EH (cell line): ENCODE measurements at regions not wholly inside any gene's neighbourhood (a gene's known extent, or its start where the extent isn't known, plus 50 kb on each side); places are given as distances from the start of the nearest gene placed in this dataset.
A peak's percentile ranks its signal among the peaks of the same experiment; 100 is the strongest.
"Not testable (repeated sequence)": the region's sequence is repeated elsewhere in the genome, so short reads cannot be mapped to it uniquely, and the experiment has no call there.

Source experiments
- DNase-seq: peaks from one replicate; pipeline ENCODE4 v3.0.0-alpha.2; 2015; ENCODE audit warnings: low read depth

- DNase-seq: no peak
Measured at GRCh38 chr5:158478139-158478538, 619.2 kb upstream of the CLINT1 start.

GRCh38 chr5:158477214-158477613 is 618.3 kb upstream of the CLINT1 start:
- DNase-seq: no peak

GRCh38 chr5:158473016-158473635 is 614.2 kb upstream of the CLINT1 start:
- no peak for DNase-seq

GRCh38 chr5:158471535-158471924 is 612.6 kb upstream of the CLINT1 start:
- no peak for DNase-seq

- no peak for DNase-seq
Measured at GRCh38 chr5:158470764-158471534, 612.0 kb upstream of the CLINT1 start.

- DNase-seq: no peak
Measured at GRCh38 chr5:158468444-158468843, 609.5 kb upstream of the CLINT1 start.

GRCh38 chr5:158466191-158466590 is 607.2 kb upstream of the CLINT1 start:
- DNase-seq: no peak

GRCh38 chr5:158465086-158465972 is 606.4 kb upstream of the CLINT1 start:
- no peak for DNase-seq

- no peak for DNase-seq
Measured at GRCh38 chr5:158464383-158464782, 605.4 kb upstream of the CLINT1 start.

GRCh38 chr5:158463938-158464337 is 605.0 kb upstream of the CLINT1 start:
- peak; percentile 7 for DNase-seq

- peak; percentile 46 for DNase-seq
Measured at GRCh38 chr5:158463188-158463587, 604.2 kb upstream of the CLINT1 start.

GRCh38 chr5:158462349-158463114 is 603.6 kb upstream of the CLINT1 start:
- no peak for DNase-seq

- no peak for DNase-seq
Measured at GRCh38 chr5:158461240-158461854, 602.4 kb upstream of the CLINT1 start.

- no peak for DNase-seq
Measured at GRCh38 chr5:158458086-158458485, 599.1 kb upstream of the CLINT1 start.

- DNase-seq: peak; percentile 89
Measured at GRCh38 chr5:158456756-158457155, 597.8 kb upstream of the CLINT1 start.

GRCh38 chr5:158456241-158456640 is 597.3 kb upstream of the CLINT1 start:
- DNase-seq: no peak

GRCh38 chr5:158451993-158452672 is 593.2 kb upstream of the CLINT1 start:
- DNase-seq: no peak

- no peak for DNase-seq
Measured at GRCh38 chr5:158451203-158451992, 592.5 kb upstream of the CLINT1 start.

- no peak for DNase-seq
Measured at GRCh38 chr5:158450751-158451171, 591.8 kb upstream of the CLINT1 start.

- DNase-seq: not testable (repeated sequence)
Measured at GRCh38 chr5:158446761-158447160, 587.8 kb upstream of the CLINT1 start.
